GM19351 (cell line): ENCODE measurements at regions not wholly inside any gene's neighbourhood (a gene's known extent, or its start where the extent isn't known, plus 50 kb on each side); places are given as distances from the start of the nearest gene placed in this dataset.
"Not testable (repeated sequence)": the region's sequence is repeated elsewhere in the genome, so short reads cannot be mapped to it uniquely, and the experiment has no call there.

Experiments
- ATAC-seq: cut with Tn5 transposase; IDR thresholded peaks from one replicate; pipeline ENCODE4 v1.9.1; 2021; ENCODE audit warnings: mild to moderate bottlenecking, moderate library complexity; ENCODE audit not compliant: unreplicated experiment

- not testable (repeated sequence) for ATAC-seq
Observed at GRCh38 chr7:81374641-81375040, 395.2 kb downstream of the HGF start.

GRCh38 chr7:81370822-81371221 lies 399.0 kb downstream of the HGF start:
- no peak for ATAC-seq

GRCh38 chr7:81367326-81367931 lies 402.4 kb downstream of the HGF start:
- ATAC-seq = no peak

- ATAC-seq = no peak
Observed at GRCh38 chr7:81366546-81366945, 403.3 kb downstream of the HGF start.

GRCh38 chr7:81361769-81362312 lies 408.0 kb downstream of the HGF start:
- no peak for ATAC-seq

- no peak for ATAC-seq
Observed at GRCh38 chr7:81355911-81356310, 413.9 kb downstream of the HGF start.

GRCh38 chr7:81349044-81349443 lies 420.8 kb downstream of the HGF start:
- no peak for ATAC-seq

- ATAC-seq = no peak
Observed at GRCh38 chr7:81339946-81340345, 421.1 kb upstream of the SEMA3C start.

GRCh38 chr7:81333536-81333935 lies 414.7 kb upstream of the SEMA3C start:
- no peak for ATAC-seq

- ATAC-seq = no peak
Observed at GRCh38 chr7:81333004-81333403, 414.2 kb upstream of the SEMA3C start.

GRCh38 chr7:81331061-81332018 lies 412.5 kb upstream of the SEMA3C start:
- ATAC-seq = no peak

- ATAC-seq = no peak
Observed at GRCh38 chr7:81330108-81330507, 411.3 kb upstream of the SEMA3C start.

- no peak for ATAC-seq
Observed at GRCh38 chr7:81327468-81328266, 408.8 kb upstream of the SEMA3C start.

GRCh38 chr7:81321949-81322348 lies 403.1 kb upstream of the SEMA3C start:
- no peak for ATAC-seq

GRCh38 chr7:81317741-81318140 lies 398.9 kb upstream of the SEMA3C start:
- no peak for ATAC-seq

- no peak for ATAC-seq
Observed at GRCh38 chr7:81308643-81309322, 389.9 kb upstream of the SEMA3C start.

GRCh38 chr7:81301815-81302214 lies 383.0 kb upstream of the SEMA3C start:
- no peak for ATAC-seq

- no peak for ATAC-seq
Observed at GRCh38 chr7:81300753-81301152, 381.9 kb upstream of the SEMA3C start.

- no peak for ATAC-seq
Observed at GRCh38 chr7:81299711-81300110, 380.9 kb upstream of the SEMA3C start.

- no peak for ATAC-seq
Observed at GRCh38 chr7:81298951-81299666, 380.3 kb upstream of the SEMA3C start.
